HG03354 (cell line): ENCODE measurements at regions not wholly inside any gene's neighbourhood (a gene's known extent, or its start where the extent isn't known, plus 50 kb on each side); places are given as distances from the start of the nearest gene placed in this dataset.

ENCODE experiments used
- ATAC-seq: cut with Tn5 transposase; IDR thresholded peaks from one replicate; pipeline ENCODE4 v1.9.1; 2021; ENCODE audit warnings: mild to moderate bottlenecking; ENCODE audit not compliant: unreplicated experiment, poor library complexity, severe bottlenecking

GRCh38 chr6:63516186-63516944, 55.9 kb upstream of the LOC128125822 start:
- ATAC-seq = no peak

GRCh38 chr6:63517221-63517620, 55.1 kb upstream of the LOC128125822 start:
- no peak for ATAC-seq

GRCh38 chr6:63521475-63522210, 50.6 kb upstream of the LOC128125822 start:
- no peak for ATAC-seq
